ENCODE measurements at regions not wholly inside any gene's neighbourhood (a gene's known extent, or its start where the extent isn't known, plus 50 kb on each side); places are given as distances from the start of the nearest gene placed in this dataset.

- H3K4me3 ChIP-seq (ENCODE audit: low read depth, low read length): no peak overlapping the region
- DNase-seq (ENCODE audit: low read depth): no peak
- TF ChIP-seq CTCF (IDR thresholded peaks at IDR 0.05; ENCODE audit: insufficient read depth, low read length): no peak
Measured at GRCh38 chr5:57063773-57064172, 110.1 kb upstream of the GPBP1 start.

GRCh38 chr5:57066924-57067596 is 106.8 kb upstream of the GPBP1 start:
- H3K4me3 ChIP-seq (ENCODE audit: low read depth, low read length): no peak overlapping the region
- no peak for DNase-seq (ENCODE audit: low read depth)
- TF ChIP-seq CTCF (IDR thresholded peaks at IDR 0.05; ENCODE audit: insufficient read depth, low read length): no peak

- no peak for TF ChIP-seq CTCF (IDR thresholded peaks at IDR 0.05; ENCODE audit: insufficient read depth, low read length)
- peak; percentile 19 for DNase-seq (ENCODE audit: low read depth)
- no peak overlapping the region for H3K4me3 ChIP-seq (ENCODE audit: low read depth, low read length)
Measured at GRCh38 chr5:57067597-57067924, 106.3 kb upstream of the GPBP1 start.

- H3K4me3 ChIP-seq (ENCODE audit: low read depth, low read length): no peak overlapping the region
- no peak for TF ChIP-seq CTCF (IDR thresholded peaks at IDR 0.05; ENCODE audit: insufficient read depth, low read length)
Measured at GRCh38 chr5:57069115-57069835, 104.6 kb upstream of the GPBP1 start.

GRCh38 chr5:57072218-57072892 is 101.5 kb upstream of the GPBP1 start:
- DNase-seq (ENCODE audit: low read depth): no peak
- no peak for TF ChIP-seq CTCF (IDR thresholded peaks at IDR 0.05; ENCODE audit: insufficient read depth, low read length)
- H3K4me3 ChIP-seq (ENCODE audit: low read depth, low read length): no peak overlapping the region

More at GRCh38 chr5:57069115-57069835, 104.6 kb upstream of the GPBP1 start:
- DNase-seq (ENCODE audit: low read depth): no peak

GRCh38 chr5:57082441-57083067 is 91.3 kb upstream of the GPBP1 start:
- TF ChIP-seq CTCF (IDR thresholded peaks at IDR 0.05; ENCODE audit: insufficient read depth, low read length): peak; percentile 36
- DNase-seq (ENCODE audit: low read depth): peak; percentile 20
- H3K4me3 ChIP-seq (ENCODE audit: low read depth, low read length): no peak overlapping the region

Measured in fibroblast of the aortic adventitia (primary cell).